IMR-90 (cell line): ENCODE measurements at regions not wholly inside any gene's neighbourhood (a gene's known extent, or its start where the extent isn't known, plus 50 kb on each side); places are given as distances from the start of the nearest gene placed in this dataset.

Experiments
- ATAC-seq: fragments of 200-7000 bp; cut with Tn5 transposase; 2 replicates; pipeline ENCODE4 v1.9.1; 2020; ENCODE audit warnings: low read depth, mild to moderate bottlenecking, moderate library complexity
- BruUV-seq: library from RNA; stranded (reverse); fragments of 400-500 nt; replicated peaks from 2 replicates; lab custom pipeline; 2021; lab: Mats Ljungman, UMichigan
- CTCF ChIA-PET: fragments of 300-600 bp; formaldehyde crosslinking; extraction: SDS; loops from one replicate; lab custom pipeline; 2021; ENCODE audit warnings: antibody characterized with exemption; lab: Yijun Ruan, JAX
- POLR2A ChIA-PET: fragments of 300-600 bp; sonication (Branson Sonifier 250); formaldehyde crosslinking; loops from one replicate; lab custom pipeline; 2022; ENCODE audit warnings: antibody characterized with exemption; ENCODE audit not compliant: unreplicated experiment; lab: Charles Lee
- DNase-seq: peaks from one replicate; pipeline ENCODE4 v3.0.0; 2013
- H2AFZ ChIP-seq: replicated peaks from 2 replicates; pipeline ENCODE3; 2013; ENCODE audit warnings: low read length, mild to moderate bottlenecking; ENCODE audit not compliant: poor library complexity
- H2AK5ac ChIP-seq: 2 replicates; pipeline ENCODE4 v1.6.1; 2013; ENCODE audit warnings: low read depth, low read length, inconsistent platforms
- H2AK9ac ChIP-seq: replicated peaks from 2 replicates; pipeline ENCODE3; 2013; ENCODE audit warnings: mild to moderate bottlenecking, low read depth, low read length, moderate library complexity; ENCODE audit not compliant: poor library complexity
- H2BK120ac ChIP-seq: 2 replicates; pipeline ENCODE4 v1.6.1; 2013; ENCODE audit warnings: low read depth, low read length, inconsistent platforms
- H2BK15ac ChIP-seq: 3 replicates; pipeline ENCODE4 v1.6.1; 2013; ENCODE audit warnings: low read depth, low read length, inconsistent platforms
- H2BK20ac ChIP-seq: 2 replicates; pipeline ENCODE4 v1.6.1; 2013; ENCODE audit warnings: low read depth, mild to moderate bottlenecking, inconsistent platforms, low read length, moderate library complexity
- H2BK5ac ChIP-seq: 2 replicates; pipeline ENCODE4 v1.6.1; 2013; ENCODE audit warnings: mild to moderate bottlenecking, low read depth, low read length, inconsistent platforms; ENCODE audit not compliant: poor library complexity, severe bottlenecking
- H3K14ac ChIP-seq: replicated peaks from 2 replicates; pipeline ENCODE4 v1.6.1; 2013; ENCODE audit warnings: low read depth, low read length, inconsistent platforms
- H3K18ac ChIP-seq: 2 replicates; pipeline ENCODE4 v1.6.1; 2013; ENCODE audit warnings: low read depth, low read length, control low read depth
- H3K23ac ChIP-seq: 2 replicates; pipeline ENCODE4 v1.6.1; 2013; ENCODE audit warnings: low read depth, low read length, inconsistent platforms
- H3K27ac ChIP-seq: 2 replicates; pipeline ENCODE4 v1.5.1; 2013; ENCODE audit warnings: mild to moderate bottlenecking, control low read depth, low read length; ENCODE audit not compliant: insufficient read depth
- H3K27me3 ChIP-seq: 2 replicates; pipeline ENCODE4 v1.6.1; 2013; ENCODE audit warnings: low read length; ENCODE audit not compliant: control insufficient read depth, insufficient read depth
- H3K36me3 ChIP-seq: 2 replicates; pipeline ENCODE4 v1.6.1; 2013; ENCODE audit warnings: low read length, mixed read lengths; ENCODE audit not compliant: control insufficient read depth, insufficient read depth
- H3K4ac ChIP-seq: 2 replicates; pipeline ENCODE4 v1.6.1; 2013; ENCODE audit warnings: low read depth, low read length, inconsistent platforms
- H3K4me1 ChIP-seq: 2 replicates; pipeline ENCODE4 v1.6.1; 2013; ENCODE audit warnings: low read length, mixed read lengths; ENCODE audit not compliant: control insufficient read depth, insufficient read depth
- H3K4me2 ChIP-seq: 2 replicates; pipeline ENCODE4 v1.6.1; 2013; ENCODE audit warnings: low read depth, mild to moderate bottlenecking, control low read depth, low read length, moderate library complexity
- H3K4me3 ChIP-seq: 2 replicates; pipeline ENCODE4 v1.5.1; 2013; ENCODE audit warnings: low read depth, mild to moderate bottlenecking, control low read depth, low read length, moderate library complexity; ENCODE audit not compliant: insufficient read depth
- H3K56ac ChIP-seq: 2 replicates; pipeline ENCODE4 v1.6.1; 2013; ENCODE audit warnings: low read length, inconsistent platforms; ENCODE audit not compliant: insufficient read depth; ENCODE audit errors: extremely low read depth
- H3K79me1 ChIP-seq, 2 experiments: 2 replicates each; pipeline ENCODE4 v1.6.1; 2013; ENCODE audit warnings: low read length in 2 of 2, inconsistent platforms in 1 of 2, low read depth in 1 of 2
- H3K9ac ChIP-seq: 2 replicates; pipeline ENCODE4 v1.6.1; 2013; ENCODE audit warnings: low read depth, low read length, control low read depth
- H3K9me1 ChIP-seq: 2 replicates; pipeline ENCODE4 v1.6.1; 2013; ENCODE audit warnings: low read length, inconsistent platforms; ENCODE audit not compliant: insufficient read depth
- H3K9me3 ChIP-seq: 2 replicates; pipeline ENCODE4 v1.6.1; 2013; ENCODE audit warnings: low read length; ENCODE audit not compliant: control insufficient read depth, insufficient read depth
- H4K20me1 ChIP-seq: 2 replicates; pipeline ENCODE4 v1.6.1; 2013; ENCODE audit warnings: low read length, inconsistent platforms; ENCODE audit not compliant: insufficient read depth
- H4K5ac ChIP-seq: 2 replicates; pipeline ENCODE4 v1.6.1; 2013; ENCODE audit warnings: mild to moderate bottlenecking, low read depth, low read length, control low read depth
- H4K8ac ChIP-seq, 2 experiments: 2 replicates each; pipeline ENCODE4 v1.6.1; 2013; ENCODE audit warnings: low read depth in 2 of 2, low read length in 2 of 2, control low read depth in 1 of 2, inconsistent platforms in 1 of 2
- H4K91ac ChIP-seq: 2 replicates; pipeline ENCODE4 v1.6.1; 2013; ENCODE audit warnings: low read depth, low read length, inconsistent platforms; ENCODE audit not compliant: insufficient read depth
- BHLHE40 ChIP-seq: fragments of 150-350 bp; IDR thresholded peaks from 2 replicates; pipeline ENCODE4 v1.6.1; 2016; ENCODE audit warnings: mild to moderate bottlenecking, low read depth, low read length
- CEBPB ChIP-seq: IDR thresholded peaks from 2 replicates; pipeline ENCODE4 v1.6.1; 2012; ENCODE audit warnings: low read depth, low read length, improper control_type of control experiment
- CHD1 ChIP-seq: IDR thresholded peaks from 2 replicates; pipeline ENCODE4 v1.6.1; 2012; ENCODE audit warnings: low read depth, low read length, improper control_type of control experiment
- CTCF ChIP-seq: conservative IDR thresholded peaks from 2 replicates; pipeline ENCODE4 v1.5.1; 2012; ENCODE audit warnings: mild to moderate bottlenecking, low read depth, low read length, improper control_type of control experiment
- ELK1 ChIP-seq: fragments of 150-350 bp; IDR thresholded peaks from 2 replicates; pipeline ENCODE4 v1.6.1; 2016; ENCODE audit warnings: low read depth, mild to moderate bottlenecking, low read length, moderate library complexity, borderline replicate concordance
- FOS ChIP-seq: fragments of 150-350 bp; IDR thresholded peaks from 2 replicates; pipeline ENCODE4 v1.6.1; 2016; ENCODE audit warnings: low read depth, low read length
- MAFK ChIP-seq: IDR thresholded peaks from 2 replicates; pipeline ENCODE4 v1.6.1; 2012; ENCODE audit warnings: low read depth, low read length, improper control_type of control experiment
- MAZ ChIP-seq: IDR thresholded peaks from 2 replicates; pipeline ENCODE4 v1.6.1; 2012; ENCODE audit warnings: low read depth, mild to moderate bottlenecking, low read length, improper control_type of control experiment, moderate library complexity, borderline replicate concordance
- MXI1 ChIP-seq: IDR thresholded peaks from 2 replicates; pipeline ENCODE4 v1.6.1; 2012; ENCODE audit warnings: low read depth, mild to moderate bottlenecking, low read length, moderate library complexity, borderline replicate concordance
- NFE2L2 ChIP-seq: fragments of 150-350 bp; IDR thresholded peaks from 2 replicates; pipeline ENCODE4 v1.6.1; 2016; ENCODE audit warnings: low read depth, mild to moderate bottlenecking, low read length
- POLR2A ChIP-seq: IDR thresholded peaks from 2 replicates; pipeline ENCODE4 v1.6.1; 2012; ENCODE audit warnings: mild to moderate bottlenecking, low read depth, low read length
- RCOR1 ChIP-seq: IDR thresholded peaks from 2 replicates; pipeline ENCODE4 v1.6.1; 2012; ENCODE audit warnings: mild to moderate bottlenecking, low read length, improper control_type of control experiment; ENCODE audit not compliant: insufficient replicate concordance
- RFX5 ChIP-seq: IDR thresholded peaks from 2 replicates; pipeline ENCODE4 v1.8.0; 2012; ENCODE audit warnings: low read depth, mild to moderate bottlenecking, low read length, moderate library complexity
- SMC3 ChIP-seq: fragments of 150-350 bp; IDR thresholded peaks from 2 replicates; pipeline ENCODE4 v1.6.1; 2016; ENCODE audit warnings: low read depth, mild to moderate bottlenecking, antibody characterized with exemption, low read length, moderate library complexity
- WGBS, 2 experiments: methylation state at CpG; one replicate each; pipeline versions ENCODE4 v1.1.5 to v1.1.7; 2013; ENCODE audit warnings: missing lambda C conversion rate in 2 of 2; ENCODE audit not compliant: insufficient read length in 1 of 2; ENCODE audit errors: extremely low coverage in 2 of 2; 5-methylcytosine and 5-hydroxymethylcytosine counted together
- dilution Hi-C: fragments of 300-500 bp; cut with HindIII; formaldehyde crosslinking; loops from one replicate; pipeline ENCODE4 v1.14.3; 2018; ENCODE audit warnings: low sequenced_read_pairs; ENCODE audit not compliant: unreplicated experiment
- in situ Hi-C: fragments of 300-500 bp; cut with MboI; formaldehyde crosslinking; loops from 3 replicates; pipeline ENCODE4 v1.14.3; 2019; ENCODE audit warnings: low sequenced_read_pairs, inconsistent platforms, mixed read lengths
- intact Hi-C: fragments of 100-400 bp; cut with micrococcal nuclease; formaldehyde crosslinking; loops from 2 replicates; pipeline ENCODE4 v1.10.0; 2022

GRCh38 chr14:53652068-53652467, 304.6 kb downstream of the BMP4 start:
- Histone ChIP-seq H3K79me1 (no peaks in the 10 kb centered on the region), H2BK20ac (no peak overlapping the region), H2AK9ac (no peak overlapping the region), H4K8ac (no peak overlapping the region), H2AFZ (no peak overlapping the region), H3K14ac (no peak overlapping the region), H3K4me1 (no peaks in the 10 kb centered on the region), H3K9me1 (no peaks in the 10 kb centered on the region), H3K27me3 (peaks cover 4% of the 10 kb centered on the region; the same call in 1 of the 2 replicates), H3K4me3 (no peak overlapping the region), H4K5ac (no peak overlapping the region), H3K4me2 (no peak overlapping the region), H3K9ac (no peak overlapping the region), H3K56ac (no peak overlapping the region), H4K91ac (no peak overlapping the region), H3K36me3 (no peaks in the 10 kb centered on the region), H2BK120ac (no peak overlapping the region), H3K4ac (no peak overlapping the region), H4K20me1 (no peaks in the 10 kb centered on the region), H2AK5ac (no peak overlapping the region), H3K18ac (no peak overlapping the region), H3K23ac (no peak overlapping the region), H2BK5ac (no peak overlapping the region), H3K9me3 (no peaks in the 10 kb centered on the region), H2BK15ac (no peak overlapping the region), H3K27ac (no peak overlapping the region)
- in situ Hi-C loops (no loop called here), intact Hi-C loops (no loop called here), dilution Hi-C loops (no loop called here)
- no TSS peak for BruUV-seq
- no peak for TF ChIP-seq RFX5
- no peak for TF ChIP-seq MXI1
- no peak for TF ChIP-seq CEBPB
- TF ChIP-seq NFE2L2, result no peak
- TF ChIP-seq BHLHE40, result no peak
- no peak for TF ChIP-seq POLR2A
- no peak for TF ChIP-seq ELK1
- TF ChIP-seq SMC3, result no peak
- TF ChIP-seq CTCF, result no peak
- TF ChIP-seq MAFK, result no peak
- TF ChIP-seq RCOR1, result no peak
- TF ChIP-seq CHD1, result no peak
- no peak for TF ChIP-seq MAZ
- TF ChIP-seq FOS, result no peak
- no peak for ATAC-seq
- ChIA-PET CTCF (interaction anchor here (1.2 kb wide), 1 partner anchor 9 kb away, joined by 3 read pairs; no protein-coding TSS in a partner anchor), POLR2A (no interaction called here)
- 100% methylated on average over 1 of the region's 1 CpG; no CpG with 5 or more reads in 1 of the 2 experiments for WGBS, 2 experiments
- DNase-seq, result no peak
